Cardiac fibroblast (primary cell): ENCODE measurements at regions not wholly inside any gene's neighbourhood (a gene's known extent, or its start where the extent isn't known, plus 50 kb on each side); places are given as distances from the start of the nearest gene placed in this dataset.

Experiments
- DNase-seq, 2 donors: peaks; one replicate each; pipeline versions ENCODE4 v3.0.0 to v3.0.0-alpha.2; 2010; ENCODE audit warnings: low read depth in 2 of 2
- H3K4me3 ChIP-seq, 2 donors: replicated peaks in 1 of 2; 1 replicate in 1 of 2; 2 replicates in 1 of 2; pipeline ENCODE4 v1.5.1; 2011; ENCODE audit warnings: low read depth in 2 of 2, low read length in 2 of 2, mild to moderate bottlenecking in 2 of 2, moderate library complexity in 1 of 2
- TF ChIP-seq, protein P1 (sequence below): IDR thresholded peaks from one replicate; pipeline ENCODE4 v1.5.1; 2011; ENCODE audit warnings: low read depth, mild to moderate bottlenecking, low read length, inconsistent platforms

DNA sequence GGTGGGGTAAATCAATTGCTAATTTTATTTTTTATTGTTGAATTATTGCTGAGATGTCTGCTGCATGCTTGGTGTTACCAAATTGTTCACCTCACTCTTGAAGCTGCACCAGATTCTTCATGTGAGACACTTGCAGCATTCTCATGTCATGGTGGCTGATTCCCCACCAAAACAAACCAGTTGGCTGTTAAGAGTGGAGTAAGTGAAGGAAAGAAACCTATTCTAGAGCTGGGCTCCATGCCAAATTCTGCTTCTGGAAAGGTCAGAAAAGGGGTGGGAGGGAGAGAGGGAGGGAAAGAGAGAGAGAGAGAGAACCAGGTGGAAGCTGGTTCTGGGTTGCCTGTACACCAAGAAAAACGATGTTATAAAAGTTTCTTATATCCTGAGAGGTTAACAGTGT, 317.5 kb upstream of the THRB start:
- DNase-seq, result no peak
- TF ChIP-seq, protein P1, sequence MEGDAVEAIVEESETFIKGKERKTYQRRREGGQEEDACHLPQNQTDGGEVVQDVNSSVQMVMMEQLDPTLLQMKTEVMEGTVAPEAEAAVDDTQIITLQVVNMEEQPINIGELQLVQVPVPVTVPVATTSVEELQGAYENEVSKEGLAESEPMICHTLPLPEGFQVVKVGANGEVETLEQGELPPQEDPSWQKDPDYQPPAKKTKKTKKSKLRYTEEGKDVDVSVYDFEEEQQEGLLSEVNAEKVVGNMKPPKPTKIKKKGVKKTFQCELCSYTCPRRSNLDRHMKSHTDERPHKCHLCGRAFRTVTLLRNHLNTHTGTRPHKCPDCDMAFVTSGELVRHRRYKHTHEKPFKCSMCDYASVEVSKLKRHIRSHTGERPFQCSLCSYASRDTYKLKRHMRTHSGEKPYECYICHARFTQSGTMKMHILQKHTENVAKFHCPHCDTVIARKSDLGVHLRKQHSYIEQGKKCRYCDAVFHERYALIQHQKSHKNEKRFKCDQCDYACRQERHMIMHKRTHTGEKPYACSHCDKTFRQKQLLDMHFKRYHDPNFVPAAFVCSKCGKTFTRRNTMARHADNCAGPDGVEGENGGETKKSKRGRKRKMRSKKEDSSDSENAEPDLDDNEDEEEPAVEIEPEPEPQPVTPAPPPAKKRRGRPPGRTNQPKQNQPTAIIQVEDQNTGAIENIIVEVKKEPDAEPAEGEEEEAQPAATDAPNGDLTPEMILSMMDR, result no peak
- H3K4me3 ChIP-seq, result no peak overlapping the region

DNA sequence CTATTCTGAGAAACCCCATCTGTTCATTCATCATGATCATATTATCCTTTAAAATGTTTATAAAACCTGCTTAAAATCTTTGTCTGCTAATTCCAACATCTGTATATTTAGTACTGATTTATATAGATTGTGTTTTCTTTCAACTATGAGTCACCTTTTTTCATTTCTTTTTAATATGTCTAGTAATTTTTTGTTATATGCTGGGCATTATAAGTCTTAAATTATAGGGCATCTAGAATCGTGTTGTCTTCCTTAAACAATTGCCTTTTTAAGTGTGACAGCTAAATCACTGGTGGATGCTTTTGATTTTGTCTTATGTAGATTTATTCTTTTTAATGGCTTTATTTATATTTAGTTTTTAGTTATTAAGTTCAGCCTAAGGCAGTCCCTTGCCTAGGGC, 323.4 kb upstream of the THRB start:
- DNase-seq, result no peak
- H3K4me3 ChIP-seq, result no peak overlapping the region
- TF ChIP-seq, protein P1, result no peak

DNA sequence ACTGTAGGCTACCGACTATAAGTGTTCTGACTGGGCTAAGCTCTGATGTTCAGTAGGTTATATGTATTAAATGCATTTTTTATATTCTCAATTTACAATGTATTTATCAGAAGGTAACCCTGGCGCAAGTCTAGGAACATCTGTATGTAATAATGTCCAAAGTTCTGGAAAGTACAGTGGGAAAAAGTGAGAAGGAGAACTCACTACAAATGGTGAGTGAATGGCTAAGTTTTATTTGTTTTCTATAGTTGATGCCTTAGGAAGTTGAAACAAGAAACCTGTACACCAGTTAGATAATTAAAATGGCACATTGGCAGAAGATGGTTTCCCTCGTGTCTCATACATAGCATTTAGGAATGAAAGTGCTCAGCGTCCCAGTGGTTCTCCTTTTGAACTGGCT, 333.4 kb upstream of the THRB start:
- TF ChIP-seq, protein P1, result no peak
- DNase-seq, result no peak
- H3K4me3 ChIP-seq, result no peak overlapping the region

DNA sequence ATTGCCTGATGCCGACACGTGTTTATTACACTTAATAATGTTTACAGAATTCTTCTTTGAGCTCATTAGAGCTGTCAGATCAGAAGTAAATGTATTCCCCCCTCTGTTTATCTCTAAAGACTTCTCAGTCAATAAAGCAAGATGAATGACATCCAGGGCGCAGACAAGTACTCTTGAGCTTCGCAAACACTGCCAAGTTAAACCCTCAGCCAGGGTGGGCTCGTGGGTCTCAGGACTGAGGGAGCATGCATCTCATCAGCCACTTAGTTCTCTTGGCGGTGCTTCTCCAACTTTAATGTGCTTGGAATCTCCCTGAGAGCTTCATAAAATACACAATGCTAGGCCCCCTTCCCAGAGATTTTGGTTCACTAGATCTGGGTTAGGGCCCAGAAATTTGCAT, 333.9 kb upstream of the THRB start:
- no peak for DNase-seq
- TF ChIP-seq, protein P1, result no peak
- H3K4me3 ChIP-seq, result no peak overlapping the region

DNA sequence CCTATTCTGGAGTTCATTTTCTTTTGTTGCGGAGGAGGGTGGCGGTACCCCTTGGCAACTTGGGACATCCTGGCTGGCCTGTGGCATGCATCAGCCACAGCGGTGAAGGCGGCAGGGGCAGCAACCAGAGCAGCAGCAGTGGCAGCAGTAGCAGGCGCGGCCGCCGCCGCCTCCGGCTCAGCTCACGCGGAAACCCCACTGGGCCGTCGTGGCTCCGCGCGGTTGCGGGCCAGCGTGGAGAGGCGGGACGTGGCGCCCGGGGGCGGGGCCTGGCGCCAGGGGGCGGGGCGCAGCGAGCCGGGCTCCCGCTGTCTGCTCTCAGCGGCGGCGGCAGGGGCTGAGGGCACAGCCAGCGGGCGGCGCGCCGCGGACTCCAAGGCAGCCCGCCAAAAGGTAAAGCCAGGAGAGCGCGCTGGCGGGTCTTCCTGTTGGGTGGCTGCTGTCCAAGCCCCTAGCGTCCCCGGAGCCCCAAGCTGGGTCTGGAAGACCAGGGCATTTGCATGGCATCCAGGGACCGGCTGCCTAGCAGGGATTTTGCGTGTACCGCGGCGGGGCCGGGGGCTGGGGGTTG, 334.4 kb upstream of the THRB start:
- peak overlapping the region in 1 of 2 donors; percentile 18 for H3K4me3 ChIP-seq
- DNase-seq, result no peak
- TF ChIP-seq, protein P1, result no peak

DNA sequence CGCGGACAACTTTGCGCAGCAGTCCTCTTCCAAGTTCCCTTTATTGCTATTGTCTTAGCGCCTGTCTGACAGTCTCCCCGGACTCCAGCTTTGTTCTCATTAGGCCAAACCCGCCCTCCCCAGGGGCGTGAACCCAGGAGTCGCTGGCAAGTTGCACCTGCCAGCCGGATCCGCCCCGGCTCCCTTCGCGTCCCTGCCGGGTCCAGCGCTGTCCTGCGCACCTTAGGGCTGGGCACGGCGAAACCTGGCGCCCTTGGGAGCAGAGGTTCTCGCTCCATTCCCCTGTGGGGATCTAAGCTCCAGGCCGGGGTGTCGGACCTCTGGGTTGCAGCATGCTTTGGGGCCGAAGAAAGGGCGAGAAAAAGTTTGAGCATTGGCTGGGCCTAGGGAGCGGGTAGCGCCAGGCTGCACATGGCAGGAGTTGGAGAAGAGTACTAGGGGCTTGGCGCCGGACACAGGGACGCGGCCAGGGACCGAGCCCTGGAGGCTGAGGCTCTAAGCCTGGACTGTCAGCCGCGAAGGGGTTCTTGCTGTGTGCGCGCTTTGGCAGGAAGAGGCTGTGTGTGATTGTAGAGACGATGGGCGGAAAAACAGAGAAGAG, 335.1 kb upstream of the THRB start:
- no peak for DNase-seq
- TF ChIP-seq, protein P1, result no peak
- no peak overlapping the region for H3K4me3 ChIP-seq
